Motor neuron (in vitro differentiated cells): ENCODE measurements at regions not wholly inside any gene's neighbourhood (a gene's known extent, or its start where the extent isn't known, plus 50 kb on each side); places are given as distances from the start of the nearest gene placed in this dataset.

ENCODE experiments used
- ATAC-seq, 8 experiments: fragments of 200-7000 bp; cut with Tn5 transposase; replicated peaks in 6 of 8; 2 replicates each; pipeline ENCODE4 v1.8.0; 2021; ENCODE audit warnings: mild to moderate bottlenecking in 8 of 8, moderate library complexity in 8 of 8
- H3K27ac ChIP-seq, 2 donors: fragments of 250-450 bp; sonication (Bioruptor Pico); 2 replicates each; pipeline ENCODE4 v1.9.0; 2021; ENCODE audit warnings: antibody characterized with exemption in 2 of 2, mild to moderate bottlenecking in 2 of 2, moderate library complexity in 1 of 2
- H3K4me1 ChIP-seq, 2 donors: fragments of 250-450 bp; sonication (Bioruptor Pico); replicated peaks in 1 of 2; 2 replicates each; pipeline ENCODE4 v1.6.1; 2021; ENCODE audit warnings: antibody characterized with exemption in 2 of 2, mild to moderate bottlenecking in 2 of 2, moderate library complexity in 1 of 2
- H3K4me3 ChIP-seq, 5 donors: fragments of 250-450 bp; sonication (Bioruptor Pico); 2 replicates each; pipeline ENCODE4 v1.9.0; 2021; ENCODE audit warnings: antibody characterized with exemption in 5 of 5, mild to moderate bottlenecking in 5 of 5, moderate library complexity in 4 of 5
- WGBS, 10 experiments: fragments of 450-650 bp; shearing (Covaris generic); methylation state at CpG; one replicate each; pipeline ENCODE4 v1.0.0; 2022; 5-methylcytosine and 5-hydroxymethylcytosine counted together
- in situ Hi-C, 9 experiments: fragments of 400-800 bp; cut with MboI; loops; one replicate each; pipeline ENCODE4 v1.15.0; 2021; ENCODE audit warnings: low sequenced_read_pairs in 9 of 9, low pct_unique_long_range_greater_than_20kb in 2 of 9; ENCODE audit not compliant: unreplicated experiment in 9 of 9

- H3K4me3 ChIP-seq = no peak overlapping the region
- in situ Hi-C loops = no loop called here
- 0 to 89% (median 75%) methylated on average over 1 to 4 of the region's 4 CpGs; no CpG with 5 or more reads in 1 of the 10 experiments for WGBS, 10 experiments
- peak in 6 of 8 experiments; percentile 8 to 93 (median 62) for ATAC-seq
- no peak overlapping the region for H3K27ac ChIP-seq
- H3K4me1 ChIP-seq = peaks cover 5 to 30% of the 10 kb centered on the region in 2 donors
Observed at GRCh38 chr6:147817042-147817689, 308.7 kb downstream of the SAMD5 start.

- H3K4me3 ChIP-seq = no peak overlapping the region
- WGBS, 10 experiments = 0 to 65% (median 22%) methylated on average over 1 to 6 of the region's 6 CpGs
- ATAC-seq = no peak
- no peak overlapping the region for H3K27ac ChIP-seq
- in situ Hi-C loops = no loop called here
- peaks cover 5 to 33% of the 10 kb centered on the region in 2 donors for H3K4me1 ChIP-seq
Observed at GRCh38 chr6:147820520-147820919, 312.0 kb downstream of the SAMD5 start.

- no peak overlapping the region for H3K27ac ChIP-seq
- no peak overlapping the region for H3K4me3 ChIP-seq
- 25 to 85% (median 60%) methylated on average over 4 to 14 of the region's 14 CpGs; no CpG with 5 or more reads in 1 of the 10 experiments for WGBS, 10 experiments
- ATAC-seq = peak in 1 of 8 experiments; percentile 14
- H3K4me1 ChIP-seq = peaks cover 10 to 41% of the 10 kb centered on the region in 2 donors
- in situ Hi-C loops = no loop called here
Observed at GRCh38 chr6:147821295-147821897, 312.9 kb downstream of the SAMD5 start.

GRCh38 chr6:147823936-147824335 is 315.4 kb downstream of the SAMD5 start:
- no peak for ATAC-seq
- Histone ChIP-seq H3K4me3 (no peak overlapping the region), H3K4me1 (peaks cover 10 to 36% of the 10 kb centered on the region in 2 donors), H3K27ac (no peak overlapping the region)
- 28 to 100% (median 81%) methylated on average over 1 to 2 of the region's 2 CpGs; no CpG with 5 or more reads in 1 of the 10 experiments for WGBS, 10 experiments
- in situ Hi-C loops = no loop called here

GRCh38 chr6:147825848-147826247 is 317.4 kb downstream of the SAMD5 start:
- WGBS, 10 experiments = 0 to 86% (median 40%) methylated on average over 1 to 2 of the region's 2 CpGs; no CpG with 5 or more reads in 1 of the 10 experiments
- Histone ChIP-seq H3K4me3 (no peak overlapping the region), H3K27ac (no peak overlapping the region), H3K4me1 (peaks cover 4 to 27% of the 10 kb centered on the region in 2 donors)
- peak in 2 of 8 experiments; percentile 10 to 51 for ATAC-seq
- in situ Hi-C loops = loop anchor here in 1 of 9 experiments (25.0 kb wide), 1 partner anchor 314 kb away; the partner anchor contains the start of gene SAMD5

- no peak for ATAC-seq
- in situ Hi-C loops = loop anchor here in 1 of 9 experiments (25.0 kb wide), 1 partner anchor 314 kb away; the partner anchor contains the start of gene SAMD5
- no peak overlapping the region for H3K4me3 ChIP-seq
Observed at GRCh38 chr6:147826698-147827097, 318.2 kb downstream of the SAMD5 start.

GRCh38 chr6:147829418-147829817 is 320.9 kb downstream of the SAMD5 start:
- Histone ChIP-seq H3K4me1 (peaks cover 14 to 53% of the 10 kb centered on the region in 2 donors), H3K4me3 (no peak overlapping the region), H3K27ac (no peak overlapping the region)
- 0 to 100% (median 0%) methylated on average over 1 of the region's 1 CpG; no CpG with 5 or more reads in 4 of the 10 experiments for WGBS, 10 experiments
- peak in 3 of 8 experiments; percentile 50 to 85 (median 59) for ATAC-seq
- in situ Hi-C loops = loop anchor here in 1 of 9 experiments (25.0 kb wide), 1 partner anchor 317 kb away; the partner anchor contains the start of gene SAMD5

More at GRCh38 chr6:147826698-147827097, 318.2 kb downstream of the SAMD5 start:
- H3K27ac ChIP-seq = no peak overlapping the region
- WGBS, 10 experiments = 41 to 90% (median 74%) methylated on average over 2 to 4 of the region's 4 CpGs; no CpG with 5 or more reads in 2 of the 10 experiments
- peaks cover 7 to 27% of the 10 kb centered on the region in 2 donors for H3K4me1 ChIP-seq

- ATAC-seq = peak in 3 of 8 experiments; percentile 31 to 69 (median 61)
Observed at GRCh38 chr6:147829835-147830234, 321.3 kb downstream of the SAMD5 start.

GRCh38 chr6:147831356-147831755 is 322.9 kb downstream of the SAMD5 start:
- ATAC-seq = no peak
- H3K4me3 ChIP-seq = no peak overlapping the region
- WGBS, 10 experiments = 0 to 67% (median 40%) methylated on average over 1 to 2 of the region's 2 CpGs; no CpG with 5 or more reads in 1 of the 10 experiments
- H3K27ac ChIP-seq = no peak overlapping the region
- H3K4me1 ChIP-seq = peaks cover 15 to 49% of the 10 kb centered on the region in 2 donors
- in situ Hi-C loops = loop anchor here in 1 of 9 experiments (25.0 kb wide), 1 partner anchor 319 kb away; the partner anchor contains the start of gene SAMD5

More at GRCh38 chr6:147829835-147830234, 321.3 kb downstream of the SAMD5 start:
- H3K27ac ChIP-seq = no peak overlapping the region
- H3K4me1 ChIP-seq = peaks cover 19 to 58% of the 10 kb centered on the region in 2 donors
- in situ Hi-C loops = loop anchor here in 1 of 9 experiments (25.0 kb wide), 1 partner anchor 318 kb away; the partner anchor contains the start of gene SAMD5
- H3K4me3 ChIP-seq = no peak overlapping the region

GRCh38 chr6:147833607-147834006 is 325.1 kb downstream of the SAMD5 start:
- in situ Hi-C loops = loop anchor here in 1 of 9 experiments (25.0 kb wide), 1 partner anchor 321 kb away; the partner anchor contains the start of gene SAMD5
- peak in 4 of 8 experiments; percentile 12 to 42 (median 27) for ATAC-seq
- peaks cover 15 to 41% of the 10 kb centered on the region in 2 donors for H3K4me1 ChIP-seq
- peak overlapping the region in 1 of 2 donors; percentile 34 for H3K27ac ChIP-seq
- WGBS, 10 experiments = 0 to 60% (median 43%) methylated on average over 1 of the region's 1 CpG; no CpG with 5 or more reads in 3 of the 10 experiments
- no peak overlapping the region for H3K4me3 ChIP-seq

- peak in 5 of 8 experiments; percentile 70 to 96 (median 94) for ATAC-seq
Observed at GRCh38 chr6:147834084-147834776, 325.7 kb downstream of the SAMD5 start.

GRCh38 chr6:147837540-147837939 is 329.1 kb downstream of the SAMD5 start:
- ATAC-seq = no peak
- in situ Hi-C loops = loop anchor here in 1 of 9 experiments (25.0 kb wide), 1 partner anchor 325 kb away; the partner anchor contains the start of gene SAMD5
- 0 to 100% (median 93%) methylated on average over 2 to 4 of the region's 4 CpGs; no CpG with 5 or more reads in 1 of the 10 experiments for WGBS, 10 experiments
- H3K27ac ChIP-seq = no peak overlapping the region
- H3K4me1 ChIP-seq = peaks cover 23 to 55% of the 10 kb centered on the region in 2 donors
- H3K4me3 ChIP-seq = no peak overlapping the region

More at GRCh38 chr6:147834084-147834776, 325.7 kb downstream of the SAMD5 start:
- Histone ChIP-seq H3K27ac (peak overlapping the region; percentile 29 to 34), H3K4me1 (peaks cover 15 to 41% of the 10 kb centered on the region in 2 donors), H3K4me3 (no peak overlapping the region)
- in situ Hi-C loops = loop anchor here in 1 of 9 experiments (25.0 kb wide), 1 partner anchor 322 kb away; the partner anchor contains the start of gene SAMD5
- WGBS, 10 experiments = 30 to 66% (median 48%) methylated on average over 2 to 7 of the region's 7 CpGs
